GM18505 (cell line): ENCODE measurements at regions not wholly inside any gene's neighbourhood (a gene's known extent, or its start where the extent isn't known, plus 50 kb on each side); places are given as distances from the start of the nearest gene placed in this dataset.

Source experiments
- ATAC-seq: cut with Tn5 transposase; IDR thresholded peaks from one replicate; pipeline ENCODE4 v1.9.1; 2021; ENCODE audit not compliant: unreplicated experiment
- POLR2A ChIP-seq: IDR thresholded peaks from 4 replicates; pipeline ENCODE4 v1.6.1; 2011; ENCODE audit warnings: borderline replicate concordance; ENCODE audit not compliant: insufficient read depth, insufficient read length; ENCODE audit errors: extremely low read depth

- TF ChIP-seq POLR2A: no peak
- ATAC-seq: peak; percentile 89
Measured at GRCh38 chr3:147890114-147890513, 480.9 kb downstream of the ZIC1 start.

- no peak for TF ChIP-seq POLR2A
- no peak for ATAC-seq
Measured at GRCh38 chr3:147895509-147895908, 486.3 kb downstream of the ZIC1 start.

- no peak for ATAC-seq
- no peak for TF ChIP-seq POLR2A
Measured at GRCh38 chr3:147900851-147901250, 491.7 kb downstream of the ZIC1 start.

- no peak for ATAC-seq
- no peak for TF ChIP-seq POLR2A
Measured at GRCh38 chr3:147903026-147903425, 493.9 kb downstream of the ZIC1 start.

- no peak for TF ChIP-seq POLR2A
- ATAC-seq: no peak
Measured at GRCh38 chr3:147904421-147904820, 495.3 kb downstream of the ZIC1 start.

GRCh38 chr3:147906285-147906684 lies 497.1 kb downstream of the ZIC1 start:
- no peak for TF ChIP-seq POLR2A
- ATAC-seq: no peak

- ATAC-seq: no peak
- TF ChIP-seq POLR2A: no peak
Measured at GRCh38 chr3:147914532-147914931, 505.4 kb downstream of the ZIC1 start.

- no peak for ATAC-seq
- TF ChIP-seq POLR2A: no peak
Measured at GRCh38 chr3:147915057-147915456, 505.9 kb downstream of the ZIC1 start.

- ATAC-seq: no peak
- no peak for TF ChIP-seq POLR2A
Measured at GRCh38 chr3:147919496-147919895, 510.3 kb downstream of the ZIC1 start.

- no peak for TF ChIP-seq POLR2A
- no peak for ATAC-seq
Measured at GRCh38 chr3:147921051-147921450, 511.9 kb downstream of the ZIC1 start.

- ATAC-seq: no peak
- no peak for TF ChIP-seq POLR2A
Measured at GRCh38 chr3:147924755-147925154, 515.6 kb downstream of the ZIC1 start.

- ATAC-seq: no peak
- no peak for TF ChIP-seq POLR2A
Measured at GRCh38 chr3:147925272-147925671, 516.1 kb downstream of the ZIC1 start.

GRCh38 chr3:147930232-147930807 lies 521.2 kb downstream of the ZIC1 start:
- no peak for TF ChIP-seq POLR2A
- no peak for ATAC-seq

- no peak for ATAC-seq
- TF ChIP-seq POLR2A: no peak
Measured at GRCh38 chr3:147934451-147935180, 525.5 kb downstream of the ZIC1 start.

GRCh38 chr3:147937341-147937740 lies 528.2 kb downstream of the ZIC1 start:
- TF ChIP-seq POLR2A: no peak
- ATAC-seq: no peak

GRCh38 chr3:147937891-147938290 lies 528.7 kb downstream of the ZIC1 start:
- no peak for TF ChIP-seq POLR2A

GRCh38 chr3:147939425-147939824 lies 530.3 kb downstream of the ZIC1 start:
- TF ChIP-seq POLR2A: no peak
- ATAC-seq: no peak

More at GRCh38 chr3:147937891-147938290, 528.7 kb downstream of the ZIC1 start:
- ATAC-seq: no peak
